ENCODE measurements at regions not wholly inside any gene's neighbourhood (a gene's known extent, or its start where the extent isn't known, plus 50 kb on each side); places are given as distances from the start of the nearest gene placed in this dataset.

DNA sequence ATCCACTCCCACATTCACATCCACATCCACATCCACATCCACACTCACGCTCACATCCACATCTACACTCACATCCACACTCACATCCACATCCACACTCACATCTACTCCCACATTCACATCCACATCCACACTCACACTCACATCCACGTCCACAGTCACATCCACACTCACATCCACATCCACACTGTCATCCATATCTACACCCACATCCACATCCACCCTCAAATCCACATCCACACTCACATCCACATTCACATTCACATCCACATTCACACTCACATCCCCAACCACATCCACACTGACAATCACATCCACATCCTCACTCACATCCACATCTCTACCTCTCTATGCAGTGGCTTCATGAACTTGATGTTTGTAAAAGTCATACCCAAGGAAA, 190.5 kb downstream of the IRX1 start:
- Mint-ChIP-seq H3K4me1 (peaks cover 7% of the 10 kb centered on the region), H3K27ac (no peak overlapping the region), H3K9me3 (no peaks in the 10 kb centered on the region; the same call in 2 of the 3 replicates), H3K27me3 (ENCODE audit: insufficient read depth, low read depth, poor library complexity) (peaks cover 3% of the 10 kb centered on the region), H3K4me3 (no peak overlapping the region), H3K36me3 (ENCODE audit: low read depth) (peaks cover 5% of the 10 kb centered on the region; the same call in 2 of the 3 replicates)
- Histone ChIP-seq H3K4me1 (ENCODE audit: insufficient read depth) (peaks cover 28% of the 10 kb centered on the region), H2AFZ (no peak overlapping the region), H3K79me2 (replicated peaks; ENCODE audit: insufficient read depth) (no peaks in the 10 kb centered on the region), H4K20me1 (replicated peaks; ENCODE audit: insufficient read depth) (no peaks in the 10 kb centered on the region), H3K4me3 (no peak overlapping the region), H3K27ac (ENCODE audit: low read depth) (peak overlapping the region; percentile 45; the same call in 1 of the 2 replicates), H3F3A (replicated peaks; ENCODE audit: low read depth) (0 out of 2 replicates have a peak, but pooled peaks cover 8% of the 10 kb centered on the region), H3K4me2 (peak overlapping the region; percentile 71), H3K27me3 (ENCODE audit: insufficient read depth) (no peaks in the 10 kb centered on the region), H3K9me2 (ENCODE audit: insufficient read depth) (no peaks in the 10 kb centered on the region), H3K36me3 (ENCODE audit: insufficient read depth) (no peaks in the 10 kb centered on the region)
- TF ChIP-seq NANOG (IDR thresholded peaks at IDR 0.05; ENCODE audit: borderline replicate concordance) (no peak), EZH2 (IDR thresholded peaks at IDR 0.05; ENCODE audit: low read depth, unreplicated experiment) (no peak), JUNB (IDR thresholded peaks at IDR 0.05; ENCODE audit: unreplicated experiment) (no peak), ZNF114 (CRISPR knock-in tag; IDR thresholded peaks at IDR 0.05) (no peak), EZH2phosphoT487 (IDR thresholded peaks at IDR 0.05; ENCODE audit: unreplicated experiment) (no peak), ZNF331 (CRISPR knock-in tag; IDR thresholded peaks at IDR 0.05; ENCODE audit: low read depth) (no peak), POLR2AphosphoS5 (IDR thresholded peaks at IDR 0.05; ENCODE audit: low read depth) (no peak), STAT1 (IDR thresholded peaks at IDR 0.05; ENCODE audit: unreplicated experiment) (no peak)
- TF ChIP-seq, protein P1, sequence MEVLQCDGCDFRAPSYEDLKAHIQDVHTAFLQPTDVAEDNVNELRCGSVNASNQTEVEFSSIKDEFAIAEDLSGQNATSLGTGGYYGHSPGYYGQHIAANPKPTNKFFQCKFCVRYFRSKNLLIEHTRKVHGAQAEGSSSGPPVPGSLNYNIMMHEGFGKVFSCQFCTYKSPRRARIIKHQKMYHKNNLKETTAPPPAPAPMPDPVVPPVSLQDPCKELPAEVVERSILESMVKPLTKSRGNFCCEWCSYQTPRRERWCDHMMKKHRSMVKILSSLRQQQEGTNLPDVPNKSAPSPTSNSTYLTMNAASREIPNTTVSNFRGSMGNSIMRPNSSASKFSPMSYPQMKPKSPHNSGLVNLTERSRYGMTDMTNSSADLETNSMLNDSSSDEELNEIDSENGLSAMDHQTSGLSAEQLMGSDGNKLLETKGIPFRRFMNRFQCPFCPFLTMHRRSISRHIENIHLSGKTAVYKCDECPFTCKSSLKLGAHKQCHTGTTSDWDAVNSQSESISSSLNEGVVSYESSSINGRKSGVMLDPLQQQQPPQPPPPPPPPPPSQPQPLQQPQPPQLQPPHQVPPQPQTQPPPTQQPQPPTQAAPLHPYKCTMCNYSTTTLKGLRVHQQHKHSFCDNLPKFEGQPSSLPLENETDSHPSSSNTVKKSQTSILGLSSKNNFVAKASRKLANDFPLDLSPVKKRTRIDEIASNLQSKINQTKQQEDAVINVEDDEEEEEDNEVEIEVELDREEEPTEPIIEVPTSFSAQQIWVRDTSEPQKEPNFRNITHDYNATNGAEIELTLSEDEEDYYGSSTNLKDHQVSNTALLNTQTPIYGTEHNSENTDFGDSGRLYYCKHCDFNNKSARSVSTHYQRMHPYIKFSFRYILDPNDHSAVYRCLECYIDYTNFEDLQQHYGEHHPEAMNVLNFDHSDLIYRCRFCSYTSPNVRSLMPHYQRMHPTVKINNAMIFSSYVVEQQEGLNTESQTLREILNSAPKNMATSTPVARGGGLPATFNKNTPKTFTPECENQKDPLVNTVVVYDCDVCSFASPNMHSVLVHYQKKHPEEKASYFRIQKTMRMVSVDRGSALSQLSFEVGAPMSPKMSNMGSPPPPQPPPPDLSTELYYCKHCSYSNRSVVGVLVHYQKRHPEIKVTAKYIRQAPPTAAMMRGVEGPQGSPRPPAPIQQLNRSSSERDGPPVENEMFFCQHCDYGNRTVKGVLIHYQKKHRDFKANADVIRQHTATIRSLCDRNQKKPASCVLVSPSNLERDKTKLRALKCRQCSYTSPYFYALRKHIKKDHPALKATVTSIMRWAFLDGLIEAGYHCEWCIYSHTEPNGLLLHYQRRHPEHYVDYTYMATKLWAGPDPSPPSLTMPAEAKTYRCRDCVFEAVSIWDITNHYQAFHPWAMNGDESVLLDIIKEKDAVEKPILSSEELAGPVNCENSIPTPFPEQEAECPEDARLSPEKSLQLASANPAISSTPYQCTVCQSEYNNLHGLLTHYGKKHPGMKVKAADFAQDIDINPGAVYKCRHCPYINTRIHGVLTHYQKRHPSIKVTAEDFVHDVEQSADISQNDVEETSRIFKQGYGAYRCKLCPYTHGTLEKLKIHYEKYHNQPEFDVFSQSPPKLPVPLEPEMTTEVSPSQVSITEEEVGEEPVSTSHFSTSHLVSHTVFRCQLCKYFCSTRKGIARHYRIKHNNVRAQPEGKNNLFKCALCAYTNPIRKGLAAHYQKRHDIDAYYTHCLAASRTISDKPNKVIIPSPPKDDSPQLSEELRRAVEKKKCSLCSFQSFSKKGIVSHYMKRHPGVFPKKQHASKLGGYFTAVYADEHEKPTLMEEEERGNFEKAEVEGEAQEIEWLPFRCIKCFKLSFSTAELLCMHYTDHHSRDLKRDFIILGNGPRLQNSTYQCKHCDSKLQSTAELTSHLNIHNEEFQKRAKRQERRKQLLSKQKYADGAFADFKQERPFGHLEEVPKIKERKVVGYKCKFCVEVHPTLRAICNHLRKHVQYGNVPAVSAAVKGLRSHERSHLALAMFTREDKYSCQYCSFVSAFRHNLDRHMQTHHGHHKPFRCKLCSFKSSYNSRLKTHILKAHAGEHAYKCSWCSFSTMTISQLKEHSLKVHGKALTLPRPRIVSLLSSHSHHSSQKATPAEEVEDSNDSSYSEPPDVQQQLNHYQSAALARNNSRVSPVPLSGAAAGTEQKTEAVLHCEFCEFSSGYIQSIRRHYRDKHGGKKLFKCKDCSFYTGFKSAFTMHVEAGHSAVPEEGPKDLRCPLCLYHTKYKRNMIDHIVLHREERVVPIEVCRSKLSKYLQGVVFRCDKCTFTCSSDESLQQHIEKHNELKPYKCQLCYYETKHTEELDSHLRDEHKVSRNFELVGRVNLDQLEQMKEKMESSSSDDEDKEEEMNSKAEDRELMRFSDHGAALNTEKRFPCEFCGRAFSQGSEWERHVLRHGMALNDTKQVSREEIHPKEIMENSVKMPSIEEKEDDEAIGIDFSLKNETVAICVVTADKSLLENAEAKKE (CRISPR knock-in tag; IDR thresholded peaks at IDR 0.05) = no peak
- TF ChIP-seq, protein P2, sequence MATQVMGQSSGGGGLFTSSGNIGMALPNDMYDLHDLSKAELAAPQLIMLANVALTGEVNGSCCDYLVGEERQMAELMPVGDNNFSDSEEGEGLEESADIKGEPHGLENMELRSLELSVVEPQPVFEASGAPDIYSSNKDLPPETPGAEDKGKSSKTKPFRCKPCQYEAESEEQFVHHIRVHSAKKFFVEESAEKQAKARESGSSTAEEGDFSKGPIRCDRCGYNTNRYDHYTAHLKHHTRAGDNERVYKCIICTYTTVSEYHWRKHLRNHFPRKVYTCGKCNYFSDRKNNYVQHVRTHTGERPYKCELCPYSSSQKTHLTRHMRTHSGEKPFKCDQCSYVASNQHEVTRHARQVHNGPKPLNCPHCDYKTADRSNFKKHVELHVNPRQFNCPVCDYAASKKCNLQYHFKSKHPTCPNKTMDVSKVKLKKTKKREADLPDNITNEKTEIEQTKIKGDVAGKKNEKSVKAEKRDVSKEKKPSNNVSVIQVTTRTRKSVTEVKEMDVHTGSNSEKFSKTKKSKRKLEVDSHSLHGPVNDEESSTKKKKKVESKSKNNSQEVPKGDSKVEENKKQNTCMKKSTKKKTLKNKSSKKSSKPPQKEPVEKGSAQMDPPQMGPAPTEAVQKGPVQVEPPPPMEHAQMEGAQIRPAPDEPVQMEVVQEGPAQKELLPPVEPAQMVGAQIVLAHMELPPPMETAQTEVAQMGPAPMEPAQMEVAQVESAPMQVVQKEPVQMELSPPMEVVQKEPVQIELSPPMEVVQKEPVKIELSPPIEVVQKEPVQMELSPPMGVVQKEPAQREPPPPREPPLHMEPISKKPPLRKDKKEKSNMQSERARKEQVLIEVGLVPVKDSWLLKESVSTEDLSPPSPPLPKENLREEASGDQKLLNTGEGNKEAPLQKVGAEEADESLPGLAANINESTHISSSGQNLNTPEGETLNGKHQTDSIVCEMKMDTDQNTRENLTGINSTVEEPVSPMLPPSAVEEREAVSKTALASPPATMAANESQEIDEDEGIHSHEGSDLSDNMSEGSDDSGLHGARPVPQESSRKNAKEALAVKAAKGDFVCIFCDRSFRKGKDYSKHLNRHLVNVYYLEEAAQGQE (IDR thresholded peaks at IDR 0.05; ENCODE audit: unreplicated experiment) = no peak
- ATAC-seq (no peak), DNase-seq (ENCODE audit: low spot score) (no peak)

Measured in GM23338 (cell line).